ENCODE measurements at regions not wholly inside any gene's neighbourhood (a gene's known extent, or its start where the extent isn't known, plus 50 kb on each side); places are given as distances from the start of the nearest gene placed in this dataset.
A peak's percentile ranks its signal among the peaks of the same experiment; 100 is the strongest.
"Not testable (repeated sequence)": the region's sequence is repeated elsewhere in the genome, so short reads cannot be mapped to it uniquely, and the experiment has no call there.

- Histone ChIP-seq H3K9ac (ENCODE audit: low read length) (no peak overlapping the region), H2AFZ (ENCODE audit: low read length) (peak overlapping the region; percentile 34; the same call in 1 of the 2 replicates), H3K79me2 (ENCODE audit: low read length) (no peaks in the 10 kb centered on the region), H3K4me2 (ENCODE audit: low read length) (0 out of 2 replicates have a peak overlapping the region, but pooled peaks have one; percentile 13), H3K4me3 (ENCODE audit: low read length) (no peak overlapping the region), H3F3A (ENCODE audit: low read length, unreplicated experiment) (no peaks in the 10 kb centered on the region), H3K27ac (ENCODE audit: low read length) (no peak overlapping the region), H3K36me3 (ENCODE audit: low read depth, low read length) (no peaks in the 10 kb centered on the region), H3K4me1 (ENCODE audit: insufficient read depth, low read length) (peaks cover 26% of the 10 kb centered on the region), H3K27me3 (ENCODE audit: low read length) (no peaks in the 10 kb centered on the region), H3K9me3 (ENCODE audit: low read length) (no peaks in the 10 kb centered on the region), H3K9me2 (replicated peaks; ENCODE audit: low read length) (no peaks in the 10 kb centered on the region), H4K20me1 (ENCODE audit: low read length) (no peaks in the 10 kb centered on the region)
- ChIA-PET POLR2A (ENCODE audit: unreplicated experiment) (no interaction called here), CTCF (no interaction called here)
- ATAC-seq (no peak), DNase-seq (no peak)
- no TSS peak for BruUV-seq (replicated peaks)
- TF ChIP-seq EZH2 (IDR thresholded peaks at IDR 0.05; ENCODE audit: low read length, unreplicated experiment) (no peak), EZH2phosphoT487 (IDR thresholded peaks at IDR 0.05; ENCODE audit: borderline replicate concordance, low read length) (no peak)
- TF ChIP-seq, protein P1, sequence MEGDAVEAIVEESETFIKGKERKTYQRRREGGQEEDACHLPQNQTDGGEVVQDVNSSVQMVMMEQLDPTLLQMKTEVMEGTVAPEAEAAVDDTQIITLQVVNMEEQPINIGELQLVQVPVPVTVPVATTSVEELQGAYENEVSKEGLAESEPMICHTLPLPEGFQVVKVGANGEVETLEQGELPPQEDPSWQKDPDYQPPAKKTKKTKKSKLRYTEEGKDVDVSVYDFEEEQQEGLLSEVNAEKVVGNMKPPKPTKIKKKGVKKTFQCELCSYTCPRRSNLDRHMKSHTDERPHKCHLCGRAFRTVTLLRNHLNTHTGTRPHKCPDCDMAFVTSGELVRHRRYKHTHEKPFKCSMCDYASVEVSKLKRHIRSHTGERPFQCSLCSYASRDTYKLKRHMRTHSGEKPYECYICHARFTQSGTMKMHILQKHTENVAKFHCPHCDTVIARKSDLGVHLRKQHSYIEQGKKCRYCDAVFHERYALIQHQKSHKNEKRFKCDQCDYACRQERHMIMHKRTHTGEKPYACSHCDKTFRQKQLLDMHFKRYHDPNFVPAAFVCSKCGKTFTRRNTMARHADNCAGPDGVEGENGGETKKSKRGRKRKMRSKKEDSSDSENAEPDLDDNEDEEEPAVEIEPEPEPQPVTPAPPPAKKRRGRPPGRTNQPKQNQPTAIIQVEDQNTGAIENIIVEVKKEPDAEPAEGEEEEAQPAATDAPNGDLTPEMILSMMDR (conservative IDR thresholded peaks at IDR 0.05; ENCODE audit: low read depth, low read length), result no peak
- intact Hi-C loops (cut with micrococcal nuclease), result loop anchor here (10.0 kb wide), 1 partner anchor 97 kb away; no protein-coding TSS in a partner anchor
Measured at GRCh38 chr11:34787348-34787747, 128.8 kb downstream of the APIP start.

DNA sequence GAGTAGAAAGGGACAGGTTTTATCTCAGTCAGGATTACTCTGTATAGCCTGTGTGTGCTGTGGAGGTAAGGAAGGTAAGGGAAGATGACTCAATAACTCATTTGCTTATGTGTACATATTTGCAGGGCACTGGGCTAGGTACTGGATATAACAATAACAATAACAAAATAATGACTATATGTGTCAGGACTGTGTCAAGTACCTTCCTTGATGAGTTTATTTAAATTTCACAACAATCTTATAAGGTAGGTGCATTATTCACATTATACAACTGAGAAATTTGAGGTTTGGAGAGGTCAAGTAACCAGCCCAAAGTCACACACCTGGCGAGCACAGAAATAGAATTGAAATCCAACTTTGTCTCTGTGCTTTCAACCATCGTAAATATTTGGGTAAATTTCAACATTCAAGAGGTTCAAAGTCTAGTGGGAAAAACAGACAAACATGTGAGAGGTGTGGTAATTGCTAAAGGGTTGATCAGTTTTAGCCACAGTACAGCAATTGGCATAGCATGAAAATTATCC, 131.8 kb downstream of the APIP start:
- H3K27me3 ChIP-seq (ENCODE audit: low read length), result no peaks in the 10 kb centered on the region
- no peaks in the 10 kb centered on the region for H3F3A ChIP-seq (ENCODE audit: low read length, unreplicated experiment)
- no peaks in the 10 kb centered on the region for H3K9me3 ChIP-seq (ENCODE audit: low read length)
- TF ChIP-seq EZH2 (IDR thresholded peaks at IDR 0.05; ENCODE audit: low read length, unreplicated experiment) (no peak), EZH2phosphoT487 (IDR thresholded peaks at IDR 0.05; ENCODE audit: borderline replicate concordance, low read length) (no peak)
- TF ChIP-seq, protein P1 (conservative IDR thresholded peaks at IDR 0.05; ENCODE audit: low read depth, low read length), result no peak
- no peaks in the 10 kb centered on the region for H3K79me2 ChIP-seq (ENCODE audit: low read length)
- H3K36me3 ChIP-seq (ENCODE audit: low read depth, low read length), result no peaks in the 10 kb centered on the region
- ChIA-PET POLR2A (ENCODE audit: unreplicated experiment) (no interaction called here), CTCF (no interaction called here)
- H3K4me3 ChIP-seq (ENCODE audit: low read length), result no peak overlapping the region
- no peaks in the 10 kb centered on the region for H4K20me1 ChIP-seq (ENCODE audit: low read length)
- no peak overlapping the region; the same call in 1 of the 2 replicates for H3K9ac ChIP-seq (ENCODE audit: low read length)
- BruUV-seq (replicated peaks), result no TSS peak
- peak overlapping the region; percentile 46 for H3K27ac ChIP-seq (ENCODE audit: low read length)
- intact Hi-C loops (cut with micrococcal nuclease), result loop anchor here (10.0 kb wide), 1 partner anchor 100 kb away; no protein-coding TSS in a partner anchor
- DNase-seq (no peak), ATAC-seq (peak; percentile 34)
- peaks cover 26% of the 10 kb centered on the region for H3K4me1 ChIP-seq (ENCODE audit: insufficient read depth, low read length)
- H3K9me2 ChIP-seq (replicated peaks; ENCODE audit: low read length), result no peaks in the 10 kb centered on the region
- 0 out of 2 replicates have a peak overlapping the region, but pooled peaks have one; percentile 69 for H2AFZ ChIP-seq (ENCODE audit: low read length)
- H3K4me2 ChIP-seq (ENCODE audit: low read length), result no peak overlapping the region

GRCh38 chr11:34783816-34784317, 132.3 kb downstream of the APIP start:
- DNase-seq, result peak; percentile 26
- H2AFZ ChIP-seq (ENCODE audit: low read length), result peak overlapping the region; percentile 69
- peak; percentile 66 for ATAC-seq
- no TSS peak for BruUV-seq (replicated peaks)
- peaks cover 26% of the 10 kb centered on the region for H3K4me1 ChIP-seq (ENCODE audit: insufficient read depth, low read length)
- TF ChIP-seq EZH2phosphoT487 (IDR thresholded peaks at IDR 0.05; ENCODE audit: borderline replicate concordance, low read length) (no peak), EZH2 (IDR thresholded peaks at IDR 0.05; ENCODE audit: low read length, unreplicated experiment) (no peak)
- TF ChIP-seq, protein P1 (conservative IDR thresholded peaks at IDR 0.05; ENCODE audit: low read depth, low read length), result no peak
- no peaks in the 10 kb centered on the region for H3F3A ChIP-seq (ENCODE audit: low read length, unreplicated experiment)
- no peaks in the 10 kb centered on the region for H3K9me3 ChIP-seq (ENCODE audit: low read length)
- no peaks in the 10 kb centered on the region for H4K20me1 ChIP-seq (ENCODE audit: low read length)
- H3K9me2 ChIP-seq (replicated peaks; ENCODE audit: low read length), result no peaks in the 10 kb centered on the region
- no peak overlapping the region; the same call in 1 of the 2 replicates for H3K9ac ChIP-seq (ENCODE audit: low read length)
- peak overlapping the region; percentile 46 for H3K27ac ChIP-seq (ENCODE audit: low read length)
- H3K4me2 ChIP-seq (ENCODE audit: low read length), result no peak overlapping the region
- intact Hi-C loops (cut with micrococcal nuclease), result loop anchor here (10.0 kb wide), 1 partner anchor 101 kb away; no protein-coding TSS in a partner anchor
- H3K36me3 ChIP-seq (ENCODE audit: low read depth, low read length), result no peaks in the 10 kb centered on the region
- CTCF ChIA-PET, result no interaction called here
- no peaks in the 10 kb centered on the region for H3K79me2 ChIP-seq (ENCODE audit: low read length)
- POLR2A ChIA-PET (ENCODE audit: unreplicated experiment), result no interaction called here
- H3K27me3 ChIP-seq (ENCODE audit: low read length), result no peaks in the 10 kb centered on the region
- no peak overlapping the region for H3K4me3 ChIP-seq (ENCODE audit: low read length)

DNA sequence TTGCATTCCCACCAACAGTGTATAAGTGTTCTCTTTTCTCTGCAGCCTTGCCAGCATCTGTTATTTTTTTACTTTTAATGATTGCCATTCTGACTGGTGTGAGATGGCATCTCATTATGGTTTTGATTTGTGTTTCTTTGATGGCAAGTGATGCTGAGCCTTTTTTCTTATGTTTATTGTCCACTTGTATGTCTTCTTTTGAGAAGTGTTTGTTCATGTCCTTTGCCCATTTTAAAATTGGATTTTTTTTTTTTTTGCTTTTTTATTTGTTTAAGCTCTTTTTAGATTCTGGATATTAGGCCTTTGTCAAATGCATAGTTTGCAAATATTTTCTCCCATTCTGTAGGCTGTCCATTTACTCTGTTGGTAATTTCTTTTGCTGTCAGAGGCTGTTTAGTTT, 134.4 kb downstream of the APIP start:
- BruUV-seq (replicated peaks); H2AFZ ChIP-seq (ENCODE audit: low read length); H3K36me3 ChIP-seq (ENCODE audit: low read depth, low read length); H3F3A ChIP-seq (ENCODE audit: low read length, unreplicated experiment); H3K27me3 ChIP-seq (ENCODE audit: low read length); POLR2A ChIA-PET (ENCODE audit: unreplicated experiment); CTCF ChIA-PET; H3K27ac ChIP-seq (ENCODE audit: low read length); ATAC-seq; H3K9ac ChIP-seq (ENCODE audit: low read length); H3K9me3 ChIP-seq (ENCODE audit: low read length); H3K4me3 ChIP-seq (ENCODE audit: low read length); H3K79me2 ChIP-seq (ENCODE audit: low read length); H4K20me1 ChIP-seq (ENCODE audit: low read length); H3K9me2 ChIP-seq (replicated peaks; ENCODE audit: low read length); H3K4me2 ChIP-seq (ENCODE audit: low read length); DNase-seq: not testable (repeated sequence)
- intact Hi-C loops (cut with micrococcal nuclease), result loop anchor here (10.0 kb wide), 1 partner anchor 103 kb away; no protein-coding TSS in a partner anchor
- H3K4me1 ChIP-seq (ENCODE audit: insufficient read depth, low read length), result peaks cover 17% of the 10 kb centered on the region
